PC-9 (cell line): ENCODE measurements at regions not wholly inside any gene's neighbourhood (a gene's known extent, or its start where the extent isn't known, plus 50 kb on each side); places are given as distances from the start of the nearest gene placed in this dataset.

Source experiments
- EZH2 ChIP-seq: fragments of 200-600 bp; sonication (generic); IDR thresholded peaks from 2 replicates; pipeline ENCODE4 v1.8.0; 2017; ENCODE audit warnings: antibody characterized with exemption, low read depth
- TF ChIP-seq, protein P1 (sequence below): fragments of 200-600 bp; sonication (generic); conservative IDR thresholded peaks from 2 replicates; pipeline ENCODE4 v1.6.1; 2017; ENCODE audit warnings: mixed run types, antibody characterized with exemption, mild to moderate bottlenecking, moderate library complexity

DNA sequence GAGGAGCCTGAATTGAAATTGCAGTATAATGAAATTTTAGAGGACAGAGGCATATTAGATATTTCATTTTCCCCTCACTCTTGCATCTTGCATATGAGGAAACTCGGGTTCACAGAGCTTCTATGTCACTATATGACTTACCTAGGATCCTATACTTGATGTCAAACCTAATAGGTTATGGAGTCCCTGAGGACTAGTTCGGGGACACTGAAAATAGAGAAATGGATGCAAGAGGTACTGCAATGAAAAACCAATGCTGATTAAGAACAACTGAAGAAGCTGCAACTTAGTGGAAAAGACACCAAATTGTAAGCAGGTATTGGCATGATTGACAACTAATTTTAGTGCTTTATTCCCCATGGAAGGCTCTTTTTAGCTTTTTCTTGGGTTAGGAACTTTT lies 210.1 kb downstream of the IKZF2 start:
- TF ChIP-seq, protein P1, sequence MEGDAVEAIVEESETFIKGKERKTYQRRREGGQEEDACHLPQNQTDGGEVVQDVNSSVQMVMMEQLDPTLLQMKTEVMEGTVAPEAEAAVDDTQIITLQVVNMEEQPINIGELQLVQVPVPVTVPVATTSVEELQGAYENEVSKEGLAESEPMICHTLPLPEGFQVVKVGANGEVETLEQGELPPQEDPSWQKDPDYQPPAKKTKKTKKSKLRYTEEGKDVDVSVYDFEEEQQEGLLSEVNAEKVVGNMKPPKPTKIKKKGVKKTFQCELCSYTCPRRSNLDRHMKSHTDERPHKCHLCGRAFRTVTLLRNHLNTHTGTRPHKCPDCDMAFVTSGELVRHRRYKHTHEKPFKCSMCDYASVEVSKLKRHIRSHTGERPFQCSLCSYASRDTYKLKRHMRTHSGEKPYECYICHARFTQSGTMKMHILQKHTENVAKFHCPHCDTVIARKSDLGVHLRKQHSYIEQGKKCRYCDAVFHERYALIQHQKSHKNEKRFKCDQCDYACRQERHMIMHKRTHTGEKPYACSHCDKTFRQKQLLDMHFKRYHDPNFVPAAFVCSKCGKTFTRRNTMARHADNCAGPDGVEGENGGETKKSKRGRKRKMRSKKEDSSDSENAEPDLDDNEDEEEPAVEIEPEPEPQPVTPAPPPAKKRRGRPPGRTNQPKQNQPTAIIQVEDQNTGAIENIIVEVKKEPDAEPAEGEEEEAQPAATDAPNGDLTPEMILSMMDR = no peak
- TF ChIP-seq EZH2 = no peak
